Transverse colon (tissue), 4 donors: ENCODE measurements at regions not wholly inside any gene's neighbourhood (a gene's known extent, or its start where the extent isn't known, plus 50 kb on each side); places are given as distances from the start of the nearest gene placed in this dataset.

Experiments
- DNase-seq: peaks from one replicate; pipeline ENCODE4 v3.0.0-alpha.2; 2019
- H3K27ac ChIP-seq, 4 donors: fragments of 200-600 bp; sonication (generic); 2 replicates each; pipeline ENCODE4 v1.5.1; 2016 to 2018; ENCODE audit warnings: inconsistent platforms in 4 of 4
- H3K27me3 ChIP-seq: fragments of 200-600 bp; sonication (generic); 2 replicates; pipeline ENCODE4 v1.5.1; 2017; ENCODE audit warnings: inconsistent platforms
- H3K36me3 ChIP-seq, 4 donors: fragments of 200-600 bp; sonication (generic); 2 replicates each; pipeline ENCODE4 v1.5.1; 2017 to 2019; ENCODE audit warnings: inconsistent platforms in 4 of 4
- H3K4me1 ChIP-seq, 4 donors: fragments of 200-600 bp; sonication (generic); 2 replicates each; pipeline ENCODE4 v1.5.1; 2017 to 2020; ENCODE audit warnings: inconsistent platforms in 4 of 4
- H3K4me3 ChIP-seq, 4 donors: fragments of 200-600 bp; sonication (generic); 1 replicate in 1 of 4; 2 replicates in 3 of 4; pipeline versions ENCODE4 v1.5.1 to v1.6.1; 2017 to 2019; ENCODE audit warnings: inconsistent platforms in 4 of 4
- H3K9me3 ChIP-seq, 2 donors: fragments of 200-600 bp; sonication (generic); 2 replicates each; pipeline ENCODE4 v1.5.1; 2017 to 2019; ENCODE audit warnings: inconsistent platforms in 2 of 2
- EP300 ChIP-seq: sonication (generic); formaldehyde crosslinking; IDR thresholded peaks from one replicate; pipeline ENCODE4 v1.6.1; 2017; ENCODE audit warnings: antibody characterized with exemption, low read depth
- POLR2A ChIP-seq: fragments of 450-650 bp; IDR thresholded peaks from one replicate; pipeline ENCODE4 v1.6.1; 2016; ENCODE audit warnings: antibody characterized with exemption, mild to moderate bottlenecking, moderate library complexity
- POLR2AphosphoS5 ChIP-seq, 3 donors: sonication (generic); formaldehyde crosslinking; IDR thresholded peaks; one replicate each; pipeline ENCODE4 v1.6.1; 2016; ENCODE audit warnings: antibody characterized with exemption in 3 of 3
- WGBS, 2 donors: methylation state at CpG; one replicate each; pipeline ENCODE4 v1.1.5; 2018; ENCODE audit warnings: low coverage in 1 of 2; 5-methylcytosine and 5-hydroxymethylcytosine counted together
- in situ Hi-C, 4 donors: fragments of 200-750 bp; cut with MboI; loops; one replicate each; pipeline versions ENCODE4 v1.15.0 to v1.15.1; 2017; ENCODE audit warnings: low sequenced_read_pairs in 3 of 4, low pct_ligation_motif_present in 1 of 4, low pct_unique_long_range_greater_than_20kb in 1 of 4
- intact Hi-C: fragments of 100-400 bp; cut with DNase I; formaldehyde crosslinking; loops from one replicate; pipeline ENCODE4 v1.15.1; 2023; ENCODE audit warnings: low total_unique reads
- TF ChIP-seq, protein P1 (sequence below), 5 experiments: fragments of 200-600 bp in 3 of 5; fragments of 450-650 bp in 2 of 5; sonication (generic) in 3 of 5; IDR thresholded peaks; 1 replicate in 2 of 5; 2 replicates in 3 of 5; pipeline ENCODE4 v1.5.1; 2016 to 2017; ENCODE audit warnings: antibody characterized with exemption in 5 of 5, inconsistent platforms in 3 of 5, mild to moderate bottlenecking in 2 of 5, moderate library complexity in 1 of 5

DNA sequence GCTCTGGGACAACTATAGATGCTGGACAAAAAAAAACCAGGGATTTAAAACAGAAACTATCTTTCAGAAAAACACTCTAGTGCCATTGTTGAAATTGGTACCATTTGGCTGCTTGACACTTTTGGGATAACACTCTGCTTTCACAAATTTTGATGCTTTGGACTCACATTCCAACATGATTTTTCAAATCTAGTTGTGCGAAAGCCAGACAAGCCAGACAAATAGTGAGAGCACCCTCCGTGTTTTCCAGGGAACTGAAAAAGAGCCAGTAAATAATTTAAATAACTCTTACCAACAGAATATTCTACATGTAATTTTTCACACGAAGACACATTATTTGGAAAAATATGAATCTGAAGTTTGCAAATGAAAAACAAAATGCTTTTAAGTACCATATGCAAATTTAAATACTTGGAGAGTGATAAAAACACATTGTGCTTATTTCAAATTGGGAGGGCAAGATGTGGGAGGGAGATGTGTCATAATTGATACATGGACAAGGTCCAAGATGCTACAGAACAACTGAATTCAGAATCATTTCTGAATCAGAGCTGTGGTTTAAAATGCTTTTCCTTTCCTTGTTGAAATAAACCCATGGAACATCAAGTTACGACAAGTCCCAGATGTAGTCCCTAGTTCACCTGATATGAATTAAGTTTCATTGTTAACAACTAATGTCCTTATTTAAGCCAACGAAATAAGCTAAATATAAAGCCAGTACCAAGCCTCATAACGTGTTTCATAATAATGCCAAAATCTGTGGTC, 144.2 kb upstream of the SOX2 start:
- Histone ChIP-seq H3K27ac (no peak overlapping the region), H3K36me3 (no peaks in the 10 kb centered on the region), H3K4me1 (no peaks in the 10 kb centered on the region), H3K9me3 (no peaks in the 10 kb centered on the region), H3K4me3 (no peak overlapping the region), H3K27me3 (no peaks in the 10 kb centered on the region)
- intact Hi-C loops: no loop called here
- TF ChIP-seq, protein P1, sequence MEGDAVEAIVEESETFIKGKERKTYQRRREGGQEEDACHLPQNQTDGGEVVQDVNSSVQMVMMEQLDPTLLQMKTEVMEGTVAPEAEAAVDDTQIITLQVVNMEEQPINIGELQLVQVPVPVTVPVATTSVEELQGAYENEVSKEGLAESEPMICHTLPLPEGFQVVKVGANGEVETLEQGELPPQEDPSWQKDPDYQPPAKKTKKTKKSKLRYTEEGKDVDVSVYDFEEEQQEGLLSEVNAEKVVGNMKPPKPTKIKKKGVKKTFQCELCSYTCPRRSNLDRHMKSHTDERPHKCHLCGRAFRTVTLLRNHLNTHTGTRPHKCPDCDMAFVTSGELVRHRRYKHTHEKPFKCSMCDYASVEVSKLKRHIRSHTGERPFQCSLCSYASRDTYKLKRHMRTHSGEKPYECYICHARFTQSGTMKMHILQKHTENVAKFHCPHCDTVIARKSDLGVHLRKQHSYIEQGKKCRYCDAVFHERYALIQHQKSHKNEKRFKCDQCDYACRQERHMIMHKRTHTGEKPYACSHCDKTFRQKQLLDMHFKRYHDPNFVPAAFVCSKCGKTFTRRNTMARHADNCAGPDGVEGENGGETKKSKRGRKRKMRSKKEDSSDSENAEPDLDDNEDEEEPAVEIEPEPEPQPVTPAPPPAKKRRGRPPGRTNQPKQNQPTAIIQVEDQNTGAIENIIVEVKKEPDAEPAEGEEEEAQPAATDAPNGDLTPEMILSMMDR (IDR thresholded peaks at IDR 0.05): no peak
- TF ChIP-seq POLR2A: no peak
- TF ChIP-seq EP300: no peak
- in situ Hi-C loops: no loop called here
- DNase-seq: no peak
- WGBS, 2 donors: 65 to 72% methylated on average over 6 of the region's 6 CpGs

DNA sequence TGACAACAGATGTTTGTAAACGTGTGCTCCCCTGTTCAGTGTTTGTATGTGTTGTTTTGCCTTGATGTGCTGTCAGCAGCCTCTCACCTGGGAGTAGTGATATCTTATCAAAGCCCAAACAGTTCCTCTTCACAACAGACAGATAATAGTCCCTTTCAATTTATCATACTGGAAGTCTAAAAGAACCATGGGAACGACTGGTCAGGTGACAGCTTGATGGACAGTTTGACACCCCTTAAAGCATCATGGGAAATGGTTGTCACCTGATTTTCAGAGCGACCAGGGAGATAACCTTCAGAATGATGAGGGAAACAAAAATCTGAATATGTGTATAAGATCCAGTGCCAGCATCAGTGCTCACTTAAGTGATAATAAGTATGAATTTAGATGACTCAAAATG, 146.3 kb upstream of the SOX2 start:
- Histone ChIP-seq H3K36me3 (no peaks in the 10 kb centered on the region), H3K4me3 (no peak overlapping the region), H3K9me3 (no peaks in the 10 kb centered on the region), H3K27ac (no peak overlapping the region), H3K27me3 (no peaks in the 10 kb centered on the region), H3K4me1 (no peaks in the 10 kb centered on the region)
- intact Hi-C loops: no loop called here
- WGBS, 2 donors: 27 to 33% methylated on average over 2 to 3 of the region's 3 CpGs
- TF ChIP-seq, protein P1 (IDR thresholded peaks at IDR 0.05): no peak
- TF ChIP-seq POLR2AphosphoS5 (IDR thresholded peaks at IDR 0.05): no peak
- TF ChIP-seq EP300: no peak
- TF ChIP-seq POLR2A: no peak
- in situ Hi-C loops: no loop called here
- no peak for DNase-seq

DNA sequence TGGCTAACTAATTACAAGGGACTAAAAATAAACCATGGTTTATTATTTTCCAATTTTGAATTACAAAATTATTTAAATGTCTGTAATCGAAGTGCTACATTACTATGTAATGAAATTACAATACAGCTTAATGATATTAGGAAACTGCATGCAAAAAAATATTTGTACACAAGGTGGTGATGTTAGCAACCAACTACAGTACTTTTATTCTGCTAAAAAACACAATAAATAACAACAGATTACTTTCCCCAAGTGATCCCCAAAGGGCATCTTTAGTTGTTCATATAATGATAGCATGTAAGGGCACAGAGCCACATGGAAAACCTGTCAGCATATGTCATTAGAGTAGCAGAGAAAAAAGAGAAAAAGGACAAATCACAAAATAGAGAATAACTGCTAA, 147.5 kb upstream of the SOX2 start:
- in situ Hi-C loops: no loop called here

DNA sequence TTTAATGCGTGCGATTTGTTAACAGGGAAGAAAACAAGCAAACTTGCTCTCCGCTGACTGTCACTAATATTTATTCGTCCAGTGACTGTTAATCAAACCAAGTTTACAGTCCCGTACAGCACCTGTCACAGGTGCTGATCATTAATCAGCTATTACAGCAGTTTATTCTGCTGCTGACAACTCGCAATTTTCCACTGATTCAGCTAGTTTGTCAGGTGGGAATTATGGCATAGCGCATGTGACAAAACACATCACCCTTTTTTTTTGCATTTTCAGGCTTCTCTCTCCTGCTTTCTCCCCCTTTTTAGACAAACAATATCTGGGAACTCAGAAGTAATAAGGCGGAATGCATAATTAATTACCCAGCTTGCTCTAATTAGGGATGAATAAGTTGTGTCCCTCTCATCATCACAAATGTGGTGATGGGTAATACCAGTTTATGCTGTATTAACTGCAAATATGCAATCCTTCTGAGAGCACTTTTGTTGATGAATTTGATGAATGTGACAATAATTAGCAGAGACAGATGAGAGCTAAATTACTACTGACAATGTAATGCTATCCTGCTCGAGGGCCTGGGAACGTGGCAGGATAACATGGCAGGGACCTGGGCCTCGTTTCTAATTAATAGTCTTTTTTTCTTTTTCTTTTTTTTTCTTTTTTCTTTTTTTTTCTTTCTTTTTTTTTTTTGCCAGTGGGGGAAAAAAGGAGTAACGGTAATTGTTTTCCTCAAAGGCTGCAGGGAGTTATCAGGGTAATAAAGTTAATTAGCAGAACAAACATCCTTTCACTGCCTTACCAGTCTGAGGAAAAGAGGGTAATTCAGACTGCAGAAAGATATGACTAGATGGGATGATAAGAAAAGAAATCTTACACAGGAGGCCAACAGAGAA, 150.3 kb upstream of the SOX2 start:
- intact Hi-C loops: no loop called here
- Histone ChIP-seq H3K27me3 (no peaks in the 10 kb centered on the region), H3K36me3 (no peaks in the 10 kb centered on the region), H3K9me3 (no peaks in the 10 kb centered on the region), H3K27ac (no peak overlapping the region), H3K4me1 (no peaks in the 10 kb centered on the region), H3K4me3 (no peak overlapping the region)
- in situ Hi-C loops: no loop called here
- TF ChIP-seq, protein P1 (IDR thresholded peaks at IDR 0.05): no peak
- TF ChIP-seq POLR2AphosphoS5 (IDR thresholded peaks at IDR 0.05): no peak
- TF ChIP-seq EP300: no peak
- TF ChIP-seq POLR2A: no peak
- no peak for DNase-seq
- 53 to 66% methylated on average over 11 to 12 of the region's 12 CpGs for WGBS, 2 donors

More for the DNA sequence above, 147.5 kb upstream of the SOX2 start:
- 57 to 91% methylated on average over 1 of the region's 1 CpG for WGBS, 2 donors
- TF ChIP-seq POLR2A: no peak
- TF ChIP-seq, protein P1 (IDR thresholded peaks at IDR 0.05): no peak
- DNase-seq: no peak
- Histone ChIP-seq H3K36me3 (no peaks in the 10 kb centered on the region), H3K4me1 (no peaks in the 10 kb centered on the region), H3K9me3 (no peaks in the 10 kb centered on the region), H3K4me3 (no peak overlapping the region), H3K27me3 (no peaks in the 10 kb centered on the region), H3K27ac (no peak overlapping the region)
- intact Hi-C loops: no loop called here
